HG03342 (cell line): ENCODE measurements at regions not wholly inside any gene's neighbourhood (a gene's known extent, or its start where the extent isn't known, plus 50 kb on each side); places are given as distances from the start of the nearest gene placed in this dataset.

Source experiments
- ATAC-seq: cut with Tn5 transposase; IDR thresholded peaks from one replicate; pipeline ENCODE4 v1.9.1; 2021; ENCODE audit warnings: mild to moderate bottlenecking, moderate library complexity; ENCODE audit not compliant: unreplicated experiment

- ATAC-seq, result no peak
Observed at GRCh38 chr9:81490605-81491331, 198.6 kb downstream of the TLE1 start.

- ATAC-seq, result no peak
Observed at GRCh38 chr9:81489046-81489445, 200.3 kb downstream of the TLE1 start.

GRCh38 chr9:81480828-81481604 is 208.3 kb downstream of the TLE1 start:
- no peak for ATAC-seq

- ATAC-seq, result no peak
Observed at GRCh38 chr9:81479573-81479972, 209.8 kb downstream of the TLE1 start.

GRCh38 chr9:81477669-81478068 is 211.7 kb downstream of the TLE1 start:
- ATAC-seq, result no peak

GRCh38 chr9:81476813-81477490 is 212.4 kb downstream of the TLE1 start:
- no peak for ATAC-seq

- ATAC-seq, result no peak
Observed at GRCh38 chr9:81474792-81475191, 214.6 kb downstream of the TLE1 start.

GRCh38 chr9:81474125-81474524 is 215.2 kb downstream of the TLE1 start:
- ATAC-seq, result no peak

- ATAC-seq, result no peak
Observed at GRCh38 chr9:81473708-81474107, 215.6 kb downstream of the TLE1 start.

- ATAC-seq, result no peak
Observed at GRCh38 chr9:81473206-81473605, 216.1 kb downstream of the TLE1 start.

GRCh38 chr9:81472701-81473100 is 216.6 kb downstream of the TLE1 start:
- ATAC-seq, result no peak

- ATAC-seq, result no peak
Observed at GRCh38 chr9:81470864-81471263, 218.5 kb downstream of the TLE1 start.

- ATAC-seq, result no peak
Observed at GRCh38 chr9:81468084-81468595, 221.2 kb downstream of the TLE1 start.

- no peak for ATAC-seq
Observed at GRCh38 chr9:81466981-81467380, 222.4 kb downstream of the TLE1 start.

- ATAC-seq, result no peak
Observed at GRCh38 chr9:81465468-81466011, 223.8 kb downstream of the TLE1 start.

- ATAC-seq, result no peak
Observed at GRCh38 chr9:81462801-81463200, 226.5 kb downstream of the TLE1 start.

GRCh38 chr9:81461196-81461595 is 228.2 kb downstream of the TLE1 start:
- ATAC-seq, result no peak

GRCh38 chr9:81460693-81461092 is 228.7 kb downstream of the TLE1 start:
- ATAC-seq, result no peak

GRCh38 chr9:81459591-81459990 is 229.8 kb downstream of the TLE1 start:
- no peak for ATAC-seq

- ATAC-seq, result no peak
Observed at GRCh38 chr9:81456431-81457006, 232.8 kb downstream of the TLE1 start.
